ENCODE measurements at regions not wholly inside any gene's neighbourhood (a gene's known extent, or its start where the extent isn't known, plus 50 kb on each side); places are given as distances from the start of the nearest gene placed in this dataset.
"Not testable (repeated sequence)": the region's sequence is repeated elsewhere in the genome, so short reads cannot be mapped to it uniquely, and the experiment has no call there.

- no peak for TF ChIP-seq CTCF (IDR thresholded peaks at IDR 0.05; ENCODE audit: borderline replicate concordance, control extremely low read depth, extremely low read depth, insufficient read depth, missing control alignments)
- DNase-seq (ENCODE audit: low spot score) = no peak
- in situ Hi-C loops (cut with MboI; ENCODE audit: low sequenced_read_pairs, unreplicated experiment) = no loop called here
Measured at GRCh38 chr5:119751734-119752094, 122.4 kb downstream of the FAM170A start.

GRCh38 chr5:119752921-119753886 is 123.8 kb downstream of the FAM170A start:
- no peak for DNase-seq (ENCODE audit: low spot score)
- no peak for TF ChIP-seq CTCF (IDR thresholded peaks at IDR 0.05; ENCODE audit: borderline replicate concordance, control extremely low read depth, extremely low read depth, insufficient read depth, missing control alignments)
- in situ Hi-C loops (cut with MboI; ENCODE audit: low sequenced_read_pairs, unreplicated experiment) = no loop called here

- DNase-seq (ENCODE audit: low spot score); in situ Hi-C loops (cut with MboI; ENCODE audit: low sequenced_read_pairs, unreplicated experiment): not testable (repeated sequence)
Measured at GRCh38 chr5:119754825-119755224, 125.5 kb downstream of the FAM170A start.

- in situ Hi-C loops (cut with MboI; ENCODE audit: low sequenced_read_pairs, unreplicated experiment) = no loop called here
- no peak for TF ChIP-seq CTCF (IDR thresholded peaks at IDR 0.05; ENCODE audit: borderline replicate concordance, control extremely low read depth, extremely low read depth, insufficient read depth, missing control alignments)
- DNase-seq (ENCODE audit: low spot score) = no peak
Measured at GRCh38 chr5:119757276-119757675, 127.9 kb downstream of the FAM170A start.

GRCh38 chr5:119769695-119770693 is 140.6 kb downstream of the FAM170A start:
- in situ Hi-C loops (cut with MboI; ENCODE audit: low sequenced_read_pairs, unreplicated experiment); DNase-seq (ENCODE audit: low spot score): not testable (repeated sequence)

- DNase-seq (ENCODE audit: low spot score); in situ Hi-C loops (cut with MboI; ENCODE audit: low sequenced_read_pairs, unreplicated experiment): not testable (repeated sequence)
Measured at GRCh38 chr5:119780145-119780544, 150.8 kb downstream of the FAM170A start.

- DNase-seq (ENCODE audit: low spot score) = no peak
- in situ Hi-C loops (cut with MboI; ENCODE audit: low sequenced_read_pairs, unreplicated experiment) = no loop called here
- TF ChIP-seq CTCF (IDR thresholded peaks at IDR 0.05; ENCODE audit: borderline replicate concordance, control extremely low read depth, extremely low read depth, insufficient read depth, missing control alignments) = no peak
Measured at GRCh38 chr5:119785057-119785456, 155.7 kb downstream of the FAM170A start.

All from GM13976 (cell line).